HepG2 (cell line): ENCODE measurements at regions not wholly inside any gene's neighbourhood (a gene's known extent, or its start where the extent isn't known, plus 50 kb on each side); places are given as distances from the start of the nearest gene placed in this dataset.

ENCODE experiments used
- ATAC-seq: fragments of 200-7000 bp; cut with Tn5 transposase; 3 replicates; pipeline ENCODE4 v1.9.1; 2020; ENCODE audit warnings: mild to moderate bottlenecking, moderate library complexity
- BruUV-seq: library from RNA; stranded (reverse); fragments of 400-500 nt; replicated peaks from 2 replicates; lab custom pipeline; 2021; lab: Mats Ljungman, UMichigan
- CTCF ChIA-PET: fragments of 300-600 bp; formaldehyde crosslinking; extraction: SDS; loops from one replicate; lab custom pipeline; 2021; ENCODE audit warnings: low total read pairs, inconsistent platforms, low intra/inter-chr PET ratio; lab: Yijun Ruan, JAX
- POLR2A ChIA-PET: fragments of 350-600 bp; sonication (Branson Sonifier 250); formaldehyde crosslinking; loops from one replicate; lab custom pipeline; 2020; ENCODE audit warnings: antibody characterized with exemption, inconsistent platforms; lab: Yijun Ruan, JAX
- DNase-seq: peaks from one replicate; pipeline ENCODE4 v3.0.0-alpha.2; 2015; ENCODE audit warnings: low spot score
- FAIRE-seq: peaks from 3 replicates; lab custom pipeline; 2011; peaks lifted over from hg19 to GRCh38; lab: Jason Lieb, UNC
- H2AFZ ChIP-seq: one replicate; pipeline ENCODE4 v1.6.1; 2011; ENCODE audit warnings: low read length, inconsistent platforms
- H3K27ac ChIP-seq: fragments of 300-600 bp; 3 replicates; pipeline ENCODE4 v1.8.0; 2011; ENCODE audit warnings: mixed run types, mild to moderate bottlenecking, mixed read lengths, low read length, inconsistent platforms; ENCODE audit not compliant: insufficient read depth; ENCODE audit errors: extremely low read length
- H3K27me3 ChIP-seq, 2 experiments: fragments of 200-600 bp in 1 of 2; 2 replicates in 1 of 2; 3 replicates in 1 of 2; pipeline versions ENCODE4 v1.6.0 to v1.8.0; 2011; ENCODE audit warnings: low read length in 2 of 2, mild to moderate bottlenecking in 2 of 2, moderate library complexity in 2 of 2, inconsistent platforms in 1 of 2; ENCODE audit not compliant: insufficient read depth in 2 of 2, control insufficient read depth in 1 of 2
- H3K36me3 ChIP-seq, 2 experiments: fragments of 200-600 bp in 1 of 2; replicated peaks in 1 of 2; 2 replicates in 1 of 2; 3 replicates in 1 of 2; pipeline versions ENCODE4 v1.5.1 to v1.8.0; 2011; ENCODE audit warnings: low read length in 2 of 2, inconsistent platforms in 1 of 2; ENCODE audit not compliant: insufficient read depth in 2 of 2, control insufficient read depth in 1 of 2
- H3K4me1 ChIP-seq: 2 replicates; pipeline ENCODE4 v1.5.1; 2012; ENCODE audit warnings: low read length, inconsistent platforms; ENCODE audit not compliant: insufficient read depth
- H3K4me2 ChIP-seq: 2 replicates; pipeline ENCODE4 v1.6.0; 2011; ENCODE audit warnings: low read depth, low read length, inconsistent platforms
- H3K4me3 ChIP-seq, 3 experiments: fragments of 200-600 bp in 1 of 3; sonication (generic), shearing (Covaris generic) in 1 of 3; replicated peaks in 1 of 3; 2 replicates each; pipeline ENCODE4 v1.5.1; 2011 to 2016; ENCODE audit warnings: low read length in 3 of 3, inconsistent platforms in 2 of 3, low read depth in 2 of 3, mild to moderate bottlenecking in 2 of 3, control low read depth in 1 of 3, mixed read lengths in 1 of 3; ENCODE audit not compliant: insufficient read depth in 1 of 3
- H3K79me2 ChIP-seq: one replicate; pipeline ENCODE4 v1.6.1; 2011; ENCODE audit warnings: low read length, inconsistent platforms; ENCODE audit not compliant: insufficient read depth
- H3K9ac ChIP-seq: 2 replicates; pipeline ENCODE4 v1.6.0; 2011; ENCODE audit warnings: mild to moderate bottlenecking, low read depth, low read length, inconsistent platforms; ENCODE audit not compliant: insufficient read depth
- H3K9me3 ChIP-seq: 2 replicates; pipeline ENCODE4 v1.5.1; 2012; ENCODE audit warnings: mild to moderate bottlenecking, low read length
- H4K20me1 ChIP-seq: 2 replicates; pipeline ENCODE4 v1.6.0; 2011; ENCODE audit warnings: inconsistent platforms, mild to moderate bottlenecking, low read length, moderate library complexity; ENCODE audit not compliant: insufficient read depth
- ARHGAP35 ChIP-seq: sonication (generic); formaldehyde crosslinking; IDR thresholded peaks from 2 replicates; pipeline ENCODE4 v1.9.0; 2022; ENCODE audit warnings: mild to moderate bottlenecking, inconsistent platforms, moderate library complexity, missing genetic modification reagents, borderline replicate concordance
- CCDC6 ChIP-seq: sonication (generic); formaldehyde crosslinking; IDR thresholded peaks from 2 replicates; pipeline ENCODE4 v1.8.1; 2022; ENCODE audit warnings: mild to moderate bottlenecking, missing genetic modification reagents, moderate library complexity
- CEBPB ChIP-seq: IDR thresholded peaks from 2 replicates; pipeline ENCODE4 v1.6.1; 2011; ENCODE audit warnings: low read depth, low read length, improper control_type of control experiment, borderline replicate concordance
- DNMT1 ChIP-seq: sonication (generic); formaldehyde crosslinking; IDR thresholded peaks from 2 replicates; pipeline ENCODE4 v1.5.1; 2020; ENCODE audit warnings: mild to moderate bottlenecking, missing genetic modification reagents
- FOXC1 ChIP-seq: sonication (generic); formaldehyde crosslinking; IDR thresholded peaks from 2 replicates; pipeline ENCODE4 v1.8.0; 2022; ENCODE audit warnings: mild to moderate bottlenecking, missing genetic modification reagents, borderline replicate concordance
- MNT ChIP-seq: fragments of 450-650 bp; IDR thresholded peaks from 2 replicates; pipeline ENCODE4 v1.6.1; 2016
- POGZ ChIP-seq: sonication (generic); formaldehyde crosslinking; IDR thresholded peaks from 2 replicates; pipeline ENCODE4 v1.4.0; 2020; ENCODE audit warnings: mild to moderate bottlenecking, missing genetic modification reagents
- PRDM10 ChIP-seq: sonication (generic); formaldehyde crosslinking; IDR thresholded peaks from 2 replicates; pipeline ENCODE4 v1.4.0; 2020; ENCODE audit warnings: low read depth, missing genetic modification reagents
- PRDM15 ChIP-seq: sonication (generic); formaldehyde crosslinking; IDR thresholded peaks from 2 replicates; pipeline ENCODE4 v1.4.0; 2020; ENCODE audit warnings: missing genetic modification reagents
- SP140L ChIP-seq: sonication (generic); formaldehyde crosslinking; IDR thresholded peaks from 2 replicates; pipeline ENCODE4 v1.4.0; 2020; ENCODE audit warnings: missing genetic modification reagents, borderline replicate concordance
- SP5 ChIP-seq: IDR thresholded peaks from 2 replicates; pipeline ENCODE4 v1.6.1; 2016; ENCODE audit warnings: low read depth, borderline replicate concordance
- SRF ChIP-seq: IDR thresholded peaks from 2 replicates; pipeline ENCODE4 v1.6.1; 2011; ENCODE audit warnings: mild to moderate bottlenecking, low read depth, low read length, moderate library complexity
- ZNF205 ChIP-seq: IDR thresholded peaks from 2 replicates; pipeline ENCODE4 v1.6.1; 2018; ENCODE audit warnings: missing biosample characterization, missing genetic modification reagents
- ZNF207 ChIP-seq: fragments of 450-650 bp; IDR thresholded peaks from 2 replicates; pipeline ENCODE4 v1.6.1; 2016; ENCODE audit warnings: antibody characterized with exemption, borderline replicate concordance
- ZNF556 ChIP-seq: sonication (generic); formaldehyde crosslinking; IDR thresholded peaks from 2 replicates; pipeline ENCODE4 v1.4.0; 2020; ENCODE audit warnings: mild to moderate bottlenecking, missing genetic modification reagents, borderline replicate concordance
- WGBS: methylation state at CpG from one replicate; pipeline ENCODE4 v1.1.6; 2017; ENCODE audit warnings: low lambda C conversion rate; 5-methylcytosine and 5-hydroxymethylcytosine counted together
- in situ Hi-C: cut with HindIII; loops from 2 replicates; pipeline ENCODE4 v1.10.0; 2017; ENCODE audit warnings: low pct_unique_long_range_greater_than_20kb; ENCODE audit not compliant: extremely low pct_ligation_motif_present
- intact Hi-C: fragments of 100-400 bp; cut with micrococcal nuclease; formaldehyde crosslinking; loops from one replicate; pipeline ENCODE4 v1.10.0; 2022; ENCODE audit not compliant: unreplicated experiment

- DNase-seq (no peak), ATAC-seq (no peak)
- BruUV-seq: no TSS peak
- no peaks in the 10 kb centered on the region for H3K79me2 ChIP-seq
- H3K27ac ChIP-seq: no peak overlapping the region
- no peak overlapping the region for H3K4me3 ChIP-seq
- no peaks in the 10 kb centered on the region for H3K4me1 ChIP-seq
- no peak overlapping the region for H3K9ac ChIP-seq
- no peaks in the 10 kb centered on the region for H3K27me3 ChIP-seq
- CTCF ChIA-PET: no interaction called here
- H3K9me3 ChIP-seq: peaks cover 83% of the 10 kb centered on the region
- 1% methylated on average over 4 of the region's 4 CpGs for WGBS
- TF ChIP-seq ARHGAP35 (CRISPR knock-in tag) (no peak), CEBPB (no peak), ZNF207 (no peak), SRF (no peak), ZNF556 (CRISPR knock-in tag) (no peak), DNMT1 (CRISPR knock-in tag) (no peak), POGZ (CRISPR knock-in tag) (no peak), FOXC1 (CRISPR knock-in tag) (no peak), ZNF205 (CRISPR knock-in tag) (no peak), SP140L (CRISPR knock-in tag) (no peak), PRDM15 (CRISPR knock-in tag) (no peak), PRDM10 (CRISPR knock-in tag) (no peak), SP5 (CRISPR knock-in tag) (no peak), MNT (no peak), CCDC6 (no peak)
- TF ChIP-seq, all 625 proteins: peak for 0
- no peak overlapping the region for H2AFZ ChIP-seq
- intact Hi-C loops: no loop called here
- no peak overlapping the region for H3K4me2 ChIP-seq
- FAIRE-seq: no peak
- H4K20me1 ChIP-seq: no peaks in the 10 kb centered on the region
- in situ Hi-C loops: no loop called here
- H3K36me3 ChIP-seq: no peaks in the 10 kb centered on the region
- POLR2A ChIA-PET: no interaction called here
Observed at GRCh38 chr5:162948677-162949076, 488.7 kb upstream of the CCNG1 start.
